ENCODE measurements at regions not wholly inside any gene's neighbourhood (a gene's known extent, or its start where the extent isn't known, plus 50 kb on each side); places are given as distances from the start of the nearest gene placed in this dataset.

DNA sequence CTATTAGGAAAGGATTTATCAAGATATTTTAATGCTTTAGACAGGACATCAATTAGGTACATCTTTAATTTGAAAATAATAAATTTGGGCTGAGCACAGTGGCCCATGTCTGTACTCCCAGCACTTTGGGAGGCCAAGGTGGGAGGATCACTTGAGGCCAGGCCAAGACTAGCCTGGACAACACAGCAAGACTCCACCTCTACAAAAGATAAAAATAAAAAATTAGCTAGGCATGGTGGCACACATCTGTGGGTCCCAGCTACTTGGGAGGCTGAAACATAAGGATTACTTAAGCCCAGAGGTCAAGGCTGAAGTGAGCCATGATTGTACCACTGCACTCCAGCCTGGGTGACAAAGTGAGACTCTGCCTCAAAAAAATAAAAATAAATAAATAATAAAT lies 59.6 kb upstream of the IRF2 start:
- Histone ChIP-seq H3K9me3 (no peaks in the 10 kb centered on the region), H3K27me3 (ENCODE audit: insufficient read depth in 3 of 3, low read length in 2 of 3) (no peaks in the 10 kb centered on the region), H3K36me3 (ENCODE audit: insufficient read depth in 1 of 2, low read depth in 1 of 2) (no peaks in the 10 kb centered on the region), H3K4me3 (no peak overlapping the region), H3K27ac (peak overlapping the region; percentile 98), H3K4me1 (peaks cover 19% of the 10 kb centered on the region)
- TF ChIP-seq, protein P1, sequence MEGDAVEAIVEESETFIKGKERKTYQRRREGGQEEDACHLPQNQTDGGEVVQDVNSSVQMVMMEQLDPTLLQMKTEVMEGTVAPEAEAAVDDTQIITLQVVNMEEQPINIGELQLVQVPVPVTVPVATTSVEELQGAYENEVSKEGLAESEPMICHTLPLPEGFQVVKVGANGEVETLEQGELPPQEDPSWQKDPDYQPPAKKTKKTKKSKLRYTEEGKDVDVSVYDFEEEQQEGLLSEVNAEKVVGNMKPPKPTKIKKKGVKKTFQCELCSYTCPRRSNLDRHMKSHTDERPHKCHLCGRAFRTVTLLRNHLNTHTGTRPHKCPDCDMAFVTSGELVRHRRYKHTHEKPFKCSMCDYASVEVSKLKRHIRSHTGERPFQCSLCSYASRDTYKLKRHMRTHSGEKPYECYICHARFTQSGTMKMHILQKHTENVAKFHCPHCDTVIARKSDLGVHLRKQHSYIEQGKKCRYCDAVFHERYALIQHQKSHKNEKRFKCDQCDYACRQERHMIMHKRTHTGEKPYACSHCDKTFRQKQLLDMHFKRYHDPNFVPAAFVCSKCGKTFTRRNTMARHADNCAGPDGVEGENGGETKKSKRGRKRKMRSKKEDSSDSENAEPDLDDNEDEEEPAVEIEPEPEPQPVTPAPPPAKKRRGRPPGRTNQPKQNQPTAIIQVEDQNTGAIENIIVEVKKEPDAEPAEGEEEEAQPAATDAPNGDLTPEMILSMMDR (IDR thresholded peaks at IDR 0.05): no peak
- ATAC-seq (no peak), DNase-seq (no peak)
- intact Hi-C loops (cut with DNase I): no loop called here

DNA sequence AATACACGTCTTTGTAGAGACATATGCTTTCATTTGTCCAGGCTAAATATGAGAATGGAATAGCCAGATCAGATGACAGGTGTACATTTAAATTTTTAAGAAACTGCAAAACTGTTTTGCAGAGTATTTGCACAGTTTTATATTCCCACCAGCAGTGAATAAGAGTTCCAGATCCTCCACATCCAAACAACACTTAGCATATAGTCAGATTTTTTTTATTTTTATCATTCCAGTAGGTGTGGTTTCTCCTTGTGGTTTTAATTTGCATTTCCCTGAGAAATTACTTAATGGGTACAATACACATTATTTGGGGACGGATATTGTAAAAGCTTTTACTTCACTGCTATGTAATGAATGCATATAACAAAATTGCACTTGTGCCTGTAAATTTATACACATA lies 56.7 kb upstream of the IRF2 start:
- 64 to 69% (median 67%) methylated on average over 2 of the region's 2 CpGs for WGBS, 3 donors
- no peak for DNase-seq
- Histone ChIP-seq H3K9me3 (no peaks in the 10 kb centered on the region), H3K4me1 (peaks cover 10% of the 10 kb centered on the region), H3K27me3 (ENCODE audit: insufficient read depth in 3 of 3, low read length in 2 of 3) (no peaks in the 10 kb centered on the region), H3K27ac (no peak overlapping the region), H3K4me3 (no peak overlapping the region), H3K36me3 (ENCODE audit: insufficient read depth in 1 of 2, low read depth in 1 of 2) (no peaks in the 10 kb centered on the region)
- TF ChIP-seq, protein P1 (IDR thresholded peaks at IDR 0.05): no peak
- no peak for ATAC-seq
- intact Hi-C loops (cut with DNase I): no loop called here

DNA sequence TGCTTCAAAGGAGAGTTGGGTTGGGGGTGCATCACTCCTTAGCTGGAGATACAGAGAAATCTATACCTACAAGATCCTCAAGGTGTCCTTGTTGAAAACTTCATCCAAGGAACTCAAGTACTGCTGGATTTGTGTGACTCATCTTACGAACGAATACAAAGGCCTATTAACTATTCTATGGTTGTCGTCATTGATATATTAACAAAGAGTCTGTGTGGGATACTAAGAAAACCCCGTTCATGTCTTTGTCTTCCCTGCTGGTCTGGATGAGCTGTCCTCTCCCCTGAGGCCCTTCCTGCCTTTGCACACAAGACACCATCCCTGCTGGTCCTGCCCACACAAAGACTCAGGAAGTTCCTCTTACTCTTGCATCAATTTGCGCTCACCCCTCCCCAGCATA lies 54.9 kb upstream of the IRF2 start:
- ATAC-seq (no peak), DNase-seq (no peak)
- TF ChIP-seq, protein P1 (IDR thresholded peaks at IDR 0.05): no peak
- 80 to 90% (median 87%) methylated on average over 5 of the region's 5 CpGs for WGBS, 3 donors
- Histone ChIP-seq H3K4me3 (no peak overlapping the region), H3K9me3 (peaks cover 4% of the 10 kb centered on the region), H3K27me3 (ENCODE audit: insufficient read depth in 3 of 3, low read length in 2 of 3) (no peaks in the 10 kb centered on the region), H3K36me3 (ENCODE audit: insufficient read depth in 1 of 2, low read depth in 1 of 2) (no peaks in the 10 kb centered on the region), H3K4me1 (peaks cover 6% of the 10 kb centered on the region), H3K27ac (no peak overlapping the region)
- intact Hi-C loops (cut with DNase I): no loop called here

DNA sequence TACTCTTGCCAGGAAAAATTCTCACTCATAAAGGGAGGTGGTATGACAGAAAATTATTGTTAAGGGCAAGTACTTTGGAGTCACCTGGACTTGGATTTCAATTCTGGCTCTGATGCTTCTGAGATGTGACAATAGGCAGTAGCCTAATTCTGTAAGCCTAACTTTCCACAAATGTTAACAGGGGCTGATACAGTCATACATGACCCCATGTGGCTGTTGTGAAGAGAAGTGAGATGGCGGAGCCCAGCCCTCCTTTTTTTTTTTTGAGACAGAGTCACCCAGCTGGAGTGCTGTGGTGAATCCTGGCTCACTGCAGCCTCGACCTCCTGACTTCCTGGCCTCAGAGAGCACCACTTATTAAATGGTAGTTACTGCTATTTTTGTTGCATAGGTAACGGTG lies 54.4 kb upstream of the IRF2 start:
- H3K27me3 ChIP-seq (ENCODE audit: insufficient read depth in 3 of 3, low read length in 2 of 3): no peaks in the 10 kb centered on the region
- no peak overlapping the region for H3K27ac ChIP-seq
- peaks cover under 1% of the 10 kb centered on the region for H3K4me1 ChIP-seq
- no peak overlapping the region for H3K4me3 ChIP-seq
- 76 to 80% (median 77%) methylated on average over 3 of the region's 3 CpGs for WGBS, 3 donors
- intact Hi-C loops (cut with DNase I): no loop called here
- no peak for DNase-seq
- no peak for ATAC-seq
- H3K36me3 ChIP-seq (ENCODE audit: insufficient read depth in 1 of 2, low read depth in 1 of 2): no peaks in the 10 kb centered on the region
- peaks cover 4% of the 10 kb centered on the region for H3K9me3 ChIP-seq
- TF ChIP-seq, protein P1 (IDR thresholded peaks at IDR 0.05): no peak

DNA sequence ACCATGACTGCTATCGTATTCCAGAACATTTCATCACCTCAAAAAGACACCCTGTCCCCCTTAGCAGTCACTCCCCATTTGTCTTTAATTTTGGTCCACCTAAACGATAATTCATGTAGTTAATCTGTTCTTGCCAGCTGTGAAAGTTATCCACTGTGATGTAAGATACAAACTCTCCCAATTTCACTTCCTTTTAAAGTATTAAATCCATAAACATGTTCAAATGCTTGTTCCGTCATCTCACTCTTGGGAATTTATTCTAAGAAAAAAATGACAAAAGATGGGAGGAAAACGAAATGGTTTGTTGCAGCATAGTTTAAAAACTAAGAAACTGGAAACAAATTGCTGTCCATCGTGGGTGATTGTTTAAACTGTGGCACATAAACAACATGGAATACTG lies 53.7 kb upstream of the IRF2 start:
- WGBS, 3 donors: 65 to 77% (median 72%) methylated on average over 5 of the region's 5 CpGs
- no peak for DNase-seq
- intact Hi-C loops (cut with DNase I): no loop called here
- H3K36me3 ChIP-seq (ENCODE audit: insufficient read depth in 1 of 2, low read depth in 1 of 2): no peaks in the 10 kb centered on the region
- H3K27me3 ChIP-seq (ENCODE audit: insufficient read depth in 3 of 3, low read length in 2 of 3): no peaks in the 10 kb centered on the region
- no peak overlapping the region for H3K4me3 ChIP-seq
- no peaks in the 10 kb centered on the region for H3K4me1 ChIP-seq
- H3K9me3 ChIP-seq: peaks cover 4% of the 10 kb centered on the region
- ATAC-seq: no peak
- TF ChIP-seq, protein P1 (IDR thresholded peaks at IDR 0.05): no peak
- no peak overlapping the region for H3K27ac ChIP-seq
